ENCODE measurements at regions not wholly inside any gene's neighbourhood (a gene's known extent, or its start where the extent isn't known, plus 50 kb on each side); places are given as distances from the start of the nearest gene placed in this dataset.
"Not testable (repeated sequence)": the region's sequence is repeated elsewhere in the genome, so short reads cannot be mapped to it uniquely, and the experiment has no call there.

DNA sequence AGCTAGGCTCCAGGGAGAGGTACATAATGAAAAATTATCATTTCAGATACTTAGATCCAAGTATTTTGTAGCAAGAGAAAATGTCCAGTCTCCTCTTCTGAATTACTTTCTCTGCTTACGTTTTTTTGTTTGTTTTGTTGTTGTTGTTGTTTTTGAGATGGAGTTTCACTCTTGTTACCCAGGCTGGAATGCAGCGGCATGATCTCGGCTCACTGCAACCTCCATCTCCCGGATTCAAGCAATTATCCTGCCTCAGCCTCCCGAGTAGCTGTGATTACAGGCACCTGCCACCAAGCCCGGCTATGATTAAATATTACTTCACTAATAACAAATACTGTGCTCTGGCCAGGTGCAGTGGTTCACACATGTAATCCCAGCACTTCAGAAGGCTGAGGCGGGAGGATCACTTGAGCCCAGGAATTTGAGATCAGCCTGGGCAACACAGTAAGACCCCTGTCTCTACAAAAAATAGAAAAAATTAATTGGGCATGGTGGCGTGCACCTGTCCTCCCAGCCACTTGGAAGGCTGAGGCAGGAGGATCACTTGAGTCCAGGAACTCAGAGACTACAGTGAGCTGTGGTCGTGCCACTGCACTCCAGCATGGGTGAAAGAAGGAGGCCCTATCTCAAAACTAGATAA lies 155.0 kb upstream of the JARID2 start:
- no peak for DNase-seq

DNA sequence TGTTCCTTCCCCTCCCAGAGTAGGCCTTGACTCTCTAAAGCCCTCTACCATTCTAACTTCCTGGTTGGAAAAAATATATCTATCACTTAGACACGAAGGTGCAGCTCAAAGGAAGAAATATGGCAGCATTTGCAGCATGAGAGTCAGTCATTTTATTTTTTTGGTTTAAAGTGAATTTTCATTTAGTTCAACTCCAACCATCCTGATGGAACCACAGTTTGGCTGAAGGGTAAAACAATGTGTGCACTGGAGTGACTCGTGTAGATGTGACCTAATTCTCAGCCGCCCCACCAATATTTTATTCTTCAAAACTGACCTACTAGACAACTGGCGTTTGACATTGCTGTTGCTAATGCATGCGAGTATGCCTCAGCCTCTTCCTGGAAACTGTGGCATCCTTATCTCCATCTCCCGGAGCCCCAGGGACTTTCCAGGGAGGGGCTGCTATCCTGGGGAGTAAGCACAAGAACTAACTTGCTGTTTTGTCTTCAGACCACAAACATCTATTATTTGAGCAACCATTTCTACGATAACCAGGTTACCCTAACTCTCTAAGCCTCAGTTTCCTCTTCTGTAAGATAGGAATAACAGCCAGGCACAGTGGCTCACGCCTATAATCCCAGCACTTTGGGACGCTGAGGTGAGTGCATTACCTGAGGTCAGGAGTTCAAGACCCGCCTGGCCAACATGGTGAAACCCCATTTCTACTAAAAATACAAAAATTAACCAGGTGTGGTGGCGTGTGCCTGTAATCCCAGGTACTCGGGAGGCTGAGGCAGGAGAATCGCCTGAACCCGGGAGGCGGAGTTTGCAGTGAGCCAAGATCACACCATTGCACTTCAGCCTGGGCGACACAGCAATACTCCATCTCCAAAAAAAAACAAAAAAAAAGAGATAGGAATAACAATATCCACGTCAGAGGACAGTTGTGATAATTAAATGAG lies 148.7 kb upstream of the JARID2 start:
- no peak for DNase-seq

DNA sequence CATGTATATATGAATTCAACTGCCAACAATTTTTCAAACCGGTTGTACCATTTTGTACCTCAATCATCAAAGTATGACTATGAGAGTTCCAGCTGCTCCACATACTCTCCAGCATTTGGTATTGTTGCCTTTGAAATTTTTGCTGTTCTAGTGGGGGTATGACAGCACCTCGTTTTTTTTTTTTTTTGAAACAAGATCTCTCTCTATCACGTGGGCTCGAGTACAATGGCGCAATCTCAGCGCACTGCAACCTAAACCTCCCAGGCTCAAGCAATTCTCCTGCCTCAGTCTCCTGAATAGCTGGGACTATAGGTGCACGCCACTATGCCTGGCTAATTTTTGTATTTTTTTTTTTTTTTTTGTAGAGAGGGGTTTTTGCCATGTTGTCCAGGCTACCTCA lies 144.7 kb upstream of the JARID2 start:
- no peak for DNase-seq

DNA sequence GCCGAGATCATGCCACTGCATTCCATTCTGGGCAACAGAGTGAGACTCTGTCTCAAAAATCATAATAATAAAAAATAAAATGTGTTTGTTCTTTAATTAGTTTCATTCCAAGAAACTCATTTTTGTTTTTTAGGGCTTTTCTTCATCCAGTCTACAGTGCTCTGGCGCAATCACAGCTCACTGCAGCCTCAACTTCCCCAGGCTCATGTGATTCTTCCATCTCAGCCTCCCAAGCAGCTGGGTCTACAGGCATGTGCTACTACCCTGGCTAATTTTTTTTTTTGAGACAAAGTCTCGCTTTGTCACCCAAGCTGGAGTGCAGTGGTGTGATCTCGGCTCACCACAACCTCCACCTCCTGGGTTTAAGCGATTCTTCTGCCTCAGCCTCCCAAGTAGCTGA lies 143.6 kb upstream of the JARID2 start:
- DNase-seq, result no peak

GRCh38 chr6:15106958-15107643 lies 138.8 kb upstream of the JARID2 start:
- DNase-seq, result no peak

GRCh38 chr6:15107644-15108382 lies 138.1 kb upstream of the JARID2 start:
- DNase-seq, result no peak

- no peak for DNase-seq
Observed at GRCh38 chr6:15108383-15108715, 137.5 kb upstream of the JARID2 start.

- no peak for DNase-seq
Observed at GRCh38 chr6:15109338-15110090, 136.4 kb upstream of the JARID2 start.

- DNase-seq, result no peak
Observed at GRCh38 chr6:15110726-15111354, 135.0 kb upstream of the JARID2 start.

- DNase-seq, result not testable (repeated sequence)
Observed at GRCh38 chr6:15111576-15111975, 134.3 kb upstream of the JARID2 start.

DNA sequence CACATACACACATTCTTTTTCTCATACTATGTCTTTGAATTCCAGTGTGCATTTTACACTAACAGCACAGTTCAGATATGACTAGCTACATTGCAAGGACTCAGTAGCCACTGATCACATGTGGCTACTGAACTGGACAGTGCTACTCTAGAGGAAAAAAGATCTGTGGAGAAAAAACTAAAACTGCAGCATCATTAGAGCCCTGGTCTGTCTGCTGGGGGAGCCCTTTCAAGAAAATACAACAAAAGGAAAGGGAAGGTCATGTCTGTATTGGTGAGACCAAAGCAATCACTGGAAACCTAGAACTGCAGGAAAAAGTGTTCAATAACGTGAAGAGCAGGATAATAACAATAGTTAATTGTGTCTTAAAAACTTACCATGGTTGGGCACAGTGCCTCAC lies 132.3 kb upstream of the JARID2 start:
- no peak for DNase-seq

GRCh38 chr6:15114061-15114460 lies 131.8 kb upstream of the JARID2 start:
- no peak for DNase-seq

DNA sequence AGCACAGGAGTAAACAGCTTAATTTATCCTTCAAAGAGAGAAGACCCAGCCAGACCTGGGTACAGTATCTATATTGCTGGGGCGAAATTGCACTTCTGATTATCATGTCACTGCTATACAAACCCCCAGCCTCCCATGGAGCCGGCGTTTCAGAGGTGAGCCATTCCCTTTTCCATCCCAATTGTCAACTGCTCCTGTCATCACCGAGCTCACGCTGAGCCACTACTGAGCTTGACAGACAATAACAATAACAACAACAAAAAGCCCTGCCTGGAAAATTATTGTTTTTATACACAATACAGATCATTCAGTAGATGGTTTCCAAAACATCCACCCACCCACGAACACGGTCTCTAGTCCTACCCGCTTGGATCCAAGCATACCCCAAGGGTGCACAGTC lies 129.0 kb upstream of the JARID2 start:
- no peak for DNase-seq

DNA sequence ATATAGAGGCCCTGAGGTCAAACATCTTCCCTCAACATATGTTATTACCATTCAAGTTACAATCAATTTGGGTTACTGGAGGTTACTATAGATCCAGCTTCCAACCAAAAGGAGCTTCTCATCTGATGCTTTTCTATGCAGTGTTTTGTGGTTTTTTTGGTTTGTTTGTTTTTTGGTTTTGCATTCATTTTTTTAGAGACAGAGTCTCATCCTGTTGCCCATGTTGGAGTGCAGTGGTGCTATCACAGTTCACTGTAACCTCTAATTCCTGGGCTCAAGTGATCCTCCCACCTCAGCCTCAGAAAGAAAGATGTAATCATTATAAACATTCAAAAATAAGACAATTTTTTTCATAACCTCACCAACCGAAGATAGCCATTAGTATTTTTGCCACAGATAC lies 124.4 kb upstream of the JARID2 start:
- DNase-seq, result no peak

DNA sequence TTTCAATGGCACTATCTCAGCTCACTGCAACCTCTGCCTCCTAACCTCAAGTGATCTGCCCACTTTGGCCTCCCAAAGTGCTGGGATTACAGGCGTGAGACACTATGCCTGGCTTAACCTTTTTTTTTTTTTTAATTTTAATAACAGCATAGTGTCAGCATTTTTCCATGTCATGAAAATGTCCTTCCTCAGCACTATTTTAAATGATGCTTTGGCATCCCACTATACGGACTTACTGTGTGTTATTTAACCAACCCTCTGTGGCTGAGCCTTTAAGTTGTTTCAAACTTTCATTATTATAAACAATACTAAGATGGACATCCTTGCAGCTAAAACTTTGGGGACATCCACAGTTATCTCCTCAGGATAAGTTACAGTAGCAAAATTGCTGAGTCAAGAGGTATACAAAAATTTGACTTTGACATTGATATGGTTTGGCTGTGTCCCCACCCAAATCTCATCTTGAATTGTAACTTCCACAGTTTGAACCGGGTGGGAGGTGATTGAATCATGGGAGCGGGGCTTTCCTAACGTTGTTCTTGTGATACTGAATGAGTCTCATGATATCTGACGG lies 123.8 kb upstream of the JARID2 start:
- no peak for DNase-seq

- DNase-seq, result no peak
Observed at GRCh38 chr6:15129887-15130286, 116.0 kb upstream of the JARID2 start.

DNA sequence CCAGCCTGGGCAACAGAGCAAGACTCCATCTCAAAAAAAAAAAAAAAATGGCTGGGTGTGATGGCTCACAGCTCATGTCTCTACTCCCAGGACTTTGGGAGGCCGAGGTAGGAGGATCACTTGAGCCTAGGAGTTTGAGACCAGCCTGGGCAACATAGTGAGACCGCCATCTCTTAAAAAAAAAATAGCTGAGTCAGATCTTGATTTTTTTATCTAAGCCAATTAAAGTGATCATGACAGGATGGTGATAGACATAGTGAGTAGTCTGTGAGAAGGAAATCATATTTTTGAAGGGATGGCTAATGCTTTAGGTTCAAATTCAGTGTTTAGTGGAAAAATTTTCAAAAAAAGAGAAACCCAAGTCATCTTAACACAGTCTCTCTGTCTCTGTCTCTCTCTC lies 114.6 kb upstream of the JARID2 start:
- no peak for DNase-seq

- peak; percentile 98 for DNase-seq
Observed at GRCh38 chr6:15131651-15132061, 114.2 kb upstream of the JARID2 start.

GRCh38 chr6:15132167-15132566 lies 113.7 kb upstream of the JARID2 start:
- no peak for DNase-seq

DNA sequence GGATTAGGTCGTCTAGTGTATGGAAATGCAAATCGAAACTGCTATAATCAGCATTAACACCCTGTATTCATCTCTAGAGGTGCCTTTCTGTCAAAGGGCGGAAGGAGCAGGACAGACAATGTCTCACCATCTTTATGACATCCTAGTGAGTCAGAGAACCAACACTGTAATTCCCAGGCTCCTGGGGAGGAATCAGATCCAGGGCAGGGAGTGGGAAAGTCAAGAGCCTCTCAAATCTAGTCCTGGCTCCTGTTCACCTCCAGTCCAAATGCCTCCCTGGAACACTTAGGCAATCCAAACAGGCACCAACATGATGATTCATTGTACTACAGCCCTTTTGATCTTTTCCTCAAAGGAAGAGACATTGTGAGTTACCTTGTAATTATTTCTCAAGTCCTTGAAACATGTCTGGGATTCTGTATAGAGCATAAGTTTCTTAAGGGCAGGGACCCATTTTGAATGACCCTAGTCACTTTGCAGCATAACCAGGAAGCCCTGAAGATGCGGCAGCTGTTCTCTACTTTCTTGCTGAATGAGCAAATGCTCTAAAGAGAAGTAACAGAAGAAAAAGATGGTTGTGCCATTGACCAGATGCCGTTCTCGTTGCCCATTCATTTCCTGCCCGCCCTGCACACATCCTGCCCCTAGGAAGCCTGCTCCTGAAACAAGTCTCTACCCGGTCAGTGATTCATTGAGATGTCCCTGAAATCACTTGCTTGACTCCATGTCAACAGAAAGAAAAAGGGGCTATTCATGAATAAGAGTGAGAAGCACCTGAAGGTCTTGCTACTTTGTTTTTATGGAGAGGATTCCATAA lies 112.8 kb upstream of the JARID2 start:
- DNase-seq, result no peak

- no peak for DNase-seq
Observed at GRCh38 chr6:15137086-15137485, 108.8 kb upstream of the JARID2 start.

Data from NCI-H2171 (cell line).